ENCODE measurements at regions not wholly inside any gene's neighbourhood (a gene's known extent, or its start where the extent isn't known, plus 50 kb on each side); places are given as distances from the start of the nearest gene placed in this dataset.

GRCh38 chr12:18943200-18943599 is 186.3 kb upstream of the PLEKHA5 start:
- Histone ChIP-seq H3K27me3 (ENCODE audit: insufficient read depth, low read depth, low read length) (no peaks in the 10 kb centered on the region), H3K9ac (ENCODE audit: low read length) (no peak overlapping the region), H3K79me2 (replicated peaks; ENCODE audit: insufficient read depth, low read length) (no peaks in the 10 kb centered on the region), H3K27ac (ENCODE audit: low read length) (no peak overlapping the region), H3K4me2 (ENCODE audit: low read length) (no peak overlapping the region), H3K9me2 (ENCODE audit: insufficient read depth, low read length) (no peaks in the 10 kb centered on the region), H3K9me3 (ENCODE audit: low read length) (no peaks in the 10 kb centered on the region), H3F3A (ENCODE audit: insufficient read depth, low read length, poor library complexity, severe bottlenecking) (no peaks in the 10 kb centered on the region), H3K36me3 (ENCODE audit: insufficient read depth, low read length) (no peaks in the 10 kb centered on the region), H2AFZ (ENCODE audit: low read depth, low read length) (no peak overlapping the region), H3K4me3 (ENCODE audit: low read length) (no peak overlapping the region), H4K20me1 (ENCODE audit: insufficient read depth) (no peaks in the 10 kb centered on the region)
- TF ChIP-seq EP300 (conservative IDR thresholded peaks at IDR 0.05; ENCODE audit: poor library complexity, severe bottlenecking) (no peak), POLR2AphosphoS5 (IDR thresholded peaks at IDR 0.05) (no peak), CTCF (IDR thresholded peaks at IDR 0.05; ENCODE audit: poor library complexity, severe bottlenecking) (no peak), MXI1 (conservative IDR thresholded peaks at IDR 0.05; ENCODE audit: poor library complexity, severe bottlenecking) (no peak)

- H2AFZ ChIP-seq (ENCODE audit: low read depth, low read length): no peak overlapping the region
- no peaks in the 10 kb centered on the region for H3K9me2 ChIP-seq (ENCODE audit: insufficient read depth, low read length)
- H3K27ac ChIP-seq (ENCODE audit: low read length): no peak overlapping the region
- H3F3A ChIP-seq (ENCODE audit: insufficient read depth, low read length, poor library complexity, severe bottlenecking): no peaks in the 10 kb centered on the region
- no peaks in the 10 kb centered on the region for H3K79me2 ChIP-seq (replicated peaks; ENCODE audit: insufficient read depth, low read length)
- H3K9me3 ChIP-seq (ENCODE audit: low read length): no peaks in the 10 kb centered on the region
- no peaks in the 10 kb centered on the region for H3K27me3 ChIP-seq (ENCODE audit: insufficient read depth, low read depth, low read length)
- no peak overlapping the region for H3K4me2 ChIP-seq (ENCODE audit: low read length)
- H3K36me3 ChIP-seq (ENCODE audit: insufficient read depth, low read length): no peaks in the 10 kb centered on the region
- no peak overlapping the region for H3K4me3 ChIP-seq (ENCODE audit: low read length)
- H3K9ac ChIP-seq (ENCODE audit: low read length): no peak overlapping the region
- H4K20me1 ChIP-seq (ENCODE audit: insufficient read depth): no peaks in the 10 kb centered on the region
- no peak for TF ChIP-seq RAD21 (conservative IDR thresholded peaks at IDR 0.05)
- no peak for TF ChIP-seq TAF1 (IDR thresholded peaks at IDR 0.05; ENCODE audit: low read depth)
- no peak for TF ChIP-seq MXI1 (conservative IDR thresholded peaks at IDR 0.05; ENCODE audit: poor library complexity, severe bottlenecking)
- TF ChIP-seq SMC3 (conservative IDR thresholded peaks at IDR 0.05; ENCODE audit: poor library complexity): no peak
These were observed 183.4 kb upstream of the PLEKHA5 start for GRCh38 chr12:18946106-18946505.

- no peak overlapping the region for H3K4me2 ChIP-seq (ENCODE audit: low read length)
- H3K9me3 ChIP-seq (ENCODE audit: low read length): no peaks in the 10 kb centered on the region
- no peak overlapping the region for H2AFZ ChIP-seq (ENCODE audit: low read depth, low read length)
- no peaks in the 10 kb centered on the region for H3K36me3 ChIP-seq (ENCODE audit: insufficient read depth, low read length)
- peaks cover 4% of the 10 kb centered on the region for H3F3A ChIP-seq (ENCODE audit: insufficient read depth, low read length, poor library complexity, severe bottlenecking)
- H4K20me1 ChIP-seq (ENCODE audit: insufficient read depth): no peaks in the 10 kb centered on the region
- TF ChIP-seq TAF1 (IDR thresholded peaks at IDR 0.05; ENCODE audit: low read depth): no peak
- H3K4me3 ChIP-seq (ENCODE audit: low read length): no peak overlapping the region
- no peak overlapping the region for H3K27ac ChIP-seq (ENCODE audit: low read length)
- H3K9ac ChIP-seq (ENCODE audit: low read length): no peak overlapping the region
- no peaks in the 10 kb centered on the region for H3K79me2 ChIP-seq (replicated peaks; ENCODE audit: insufficient read depth, low read length)
- no peaks in the 10 kb centered on the region for H3K9me2 ChIP-seq (ENCODE audit: insufficient read depth, low read length)
- H3K27me3 ChIP-seq (ENCODE audit: insufficient read depth, low read depth, low read length): no peaks in the 10 kb centered on the region
These were observed 178.3 kb upstream of the PLEKHA5 start for GRCh38 chr12:18951218-18951617.

- no peaks in the 10 kb centered on the region for H3K79me2 ChIP-seq (replicated peaks; ENCODE audit: insufficient read depth, low read length)
- H2AFZ ChIP-seq (ENCODE audit: low read depth, low read length): no peak overlapping the region
- no peaks in the 10 kb centered on the region for H3K27me3 ChIP-seq (ENCODE audit: insufficient read depth, low read depth, low read length)
- no peaks in the 10 kb centered on the region for H3K36me3 ChIP-seq (ENCODE audit: insufficient read depth, low read length)
- H3K9me2 ChIP-seq (ENCODE audit: insufficient read depth, low read length): no peaks in the 10 kb centered on the region
- H3K4me3 ChIP-seq (ENCODE audit: low read length): no peak overlapping the region
- no peaks in the 10 kb centered on the region for H3K9me3 ChIP-seq (ENCODE audit: low read length)
- H4K20me1 ChIP-seq (ENCODE audit: insufficient read depth): no peaks in the 10 kb centered on the region
- no peak overlapping the region for H3K4me2 ChIP-seq (ENCODE audit: low read length)
- no peak overlapping the region for H3K9ac ChIP-seq (ENCODE audit: low read length)
- no peak overlapping the region for H3K27ac ChIP-seq (ENCODE audit: low read length)
- peaks cover 4% of the 10 kb centered on the region for H3F3A ChIP-seq (ENCODE audit: insufficient read depth, low read length, poor library complexity, severe bottlenecking)
- TF ChIP-seq REST (IDR thresholded peaks at IDR 0.05; ENCODE audit: borderline replicate concordance) (no peak), MXI1 (conservative IDR thresholded peaks at IDR 0.05; ENCODE audit: poor library complexity, severe bottlenecking) (no peak), SMC3 (conservative IDR thresholded peaks at IDR 0.05; ENCODE audit: poor library complexity) (no peak), EP300 (conservative IDR thresholded peaks at IDR 0.05; ENCODE audit: poor library complexity, severe bottlenecking) (no peak), EZH2 (IDR thresholded peaks at IDR 0.05; ENCODE audit: borderline replicate concordance, insufficient read depth, low read length, poor library complexity, severe bottlenecking) (no peak), RAD21 (conservative IDR thresholded peaks at IDR 0.05) (no peak), CTCF (IDR thresholded peaks at IDR 0.05; ENCODE audit: poor library complexity, severe bottlenecking) (no peak), POLR2AphosphoS5 (IDR thresholded peaks at IDR 0.05) (no peak), TAF1 (IDR thresholded peaks at IDR 0.05; ENCODE audit: low read depth) (no peak)
These were observed 176.0 kb upstream of the PLEKHA5 start for GRCh38 chr12:18953505-18953904.
